Smooth muscle cell (in vitro differentiated cells): ENCODE measurements at regions not wholly inside any gene's neighbourhood (a gene's known extent, or its start where the extent isn't known, plus 50 kb on each side); places are given as distances from the start of the nearest gene placed in this dataset.

Experiments
- DNase-seq: peaks from one replicate; lab custom pipeline; 2025; ENCODE audit not compliant: unreplicated experiment; lab: John Stamatoyannopoulos, UW
- H2AFZ ChIP-seq: fragments of 200-600 bp; sonication (generic); 2 replicates; pipeline ENCODE4 v1.6.0; 2016; ENCODE audit warnings: antibody characterized with exemption, low read depth, mild to moderate bottlenecking
- H3F3A ChIP-seq: fragments of 200-600 bp; sonication (generic); 2 replicates; pipeline ENCODE4 v1.6.0; 2017; ENCODE audit warnings: antibody characterized with exemption, low read depth
- H3K27ac ChIP-seq: fragments of 200-600 bp; sonication (generic); 2 replicates; pipeline ENCODE4 v1.5.1; 2016; ENCODE audit warnings: low read depth, mild to moderate bottlenecking
- H3K27me3 ChIP-seq: fragments of 200-600 bp; sonication (generic); 2 replicates; pipeline ENCODE4 v1.6.1; 2016; ENCODE audit warnings: low read depth, mild to moderate bottlenecking
- H3K36me3 ChIP-seq: fragments of 200-600 bp; sonication (generic); 2 replicates; pipeline ENCODE4 v1.5.1; 2016; ENCODE audit warnings: low read depth
- H3K4me1 ChIP-seq: fragments of 200-600 bp; sonication (generic); 2 replicates; pipeline ENCODE4 v1.5.1; 2016; ENCODE audit warnings: low read depth
- H3K4me2 ChIP-seq: fragments of 200-600 bp; sonication (generic); 2 replicates; pipeline ENCODE4 v1.6.0; 2016; ENCODE audit warnings: mild to moderate bottlenecking
- H3K4me3 ChIP-seq: fragments of 200-600 bp; sonication (generic); 2 replicates; pipeline ENCODE4 v1.5.1; 2016; ENCODE audit warnings: mild to moderate bottlenecking
- H3K79me2 ChIP-seq: fragments of 200-600 bp; sonication (generic); 2 replicates; pipeline ENCODE4 v1.6.0; 2016; ENCODE audit warnings: low read depth, mild to moderate bottlenecking
- H3K9ac ChIP-seq: fragments of 200-600 bp; sonication (generic); 2 replicates; pipeline ENCODE4 v1.6.0; 2016; ENCODE audit warnings: low read depth
- H3K9me3 ChIP-seq: fragments of 200-600 bp; sonication (generic); replicated peaks from 2 replicates; pipeline ENCODE4 v1.5.1; 2016; ENCODE audit warnings: low read depth
- H4K20me1 ChIP-seq: fragments of 200-600 bp; sonication (generic); 2 replicates; pipeline ENCODE4 v1.6.0; 2016; ENCODE audit warnings: low read depth
- CTCF ChIP-seq: fragments of 200-600 bp; sonication (generic); IDR thresholded peaks from 2 replicates; pipeline ENCODE4 v1.5.1; 2017; ENCODE audit warnings: borderline replicate concordance, mild to moderate bottlenecking, antibody characterized with exemption; ENCODE audit not compliant: insufficient read depth, poor library complexity, severe bottlenecking
- WGBS: methylation state at CpG from one replicate; pipeline ENCODE4 v1.1.7; 2016; ENCODE audit warnings: low lambda C conversion rate; 5-methylcytosine and 5-hydroxymethylcytosine counted together

- H3K4me3 ChIP-seq, result no peak overlapping the region
- H3K27me3 ChIP-seq, result no peaks in the 10 kb centered on the region
- TF ChIP-seq CTCF, result no peak
- no peak overlapping the region for H3K27ac ChIP-seq
- H3K79me2 ChIP-seq, result no peaks in the 10 kb centered on the region
- no peaks in the 10 kb centered on the region for H3K36me3 ChIP-seq
- H3K9ac ChIP-seq, result no peak overlapping the region
- DNase-seq, result no peak
- no peaks in the 10 kb centered on the region for H3K9me3 ChIP-seq
- H3F3A ChIP-seq, result no peaks in the 10 kb centered on the region
- H2AFZ ChIP-seq, result no peak overlapping the region
- H3K4me1 ChIP-seq, result no peaks in the 10 kb centered on the region
- no peaks in the 10 kb centered on the region for H4K20me1 ChIP-seq
- H3K4me2 ChIP-seq, result no peak overlapping the region
- WGBS, result 82% methylated on average over 5 of the region's 5 CpGs
Measured at GRCh38 chr5:6194906-6195612, 183.3 kb downstream of the MED10 start.

DNA sequence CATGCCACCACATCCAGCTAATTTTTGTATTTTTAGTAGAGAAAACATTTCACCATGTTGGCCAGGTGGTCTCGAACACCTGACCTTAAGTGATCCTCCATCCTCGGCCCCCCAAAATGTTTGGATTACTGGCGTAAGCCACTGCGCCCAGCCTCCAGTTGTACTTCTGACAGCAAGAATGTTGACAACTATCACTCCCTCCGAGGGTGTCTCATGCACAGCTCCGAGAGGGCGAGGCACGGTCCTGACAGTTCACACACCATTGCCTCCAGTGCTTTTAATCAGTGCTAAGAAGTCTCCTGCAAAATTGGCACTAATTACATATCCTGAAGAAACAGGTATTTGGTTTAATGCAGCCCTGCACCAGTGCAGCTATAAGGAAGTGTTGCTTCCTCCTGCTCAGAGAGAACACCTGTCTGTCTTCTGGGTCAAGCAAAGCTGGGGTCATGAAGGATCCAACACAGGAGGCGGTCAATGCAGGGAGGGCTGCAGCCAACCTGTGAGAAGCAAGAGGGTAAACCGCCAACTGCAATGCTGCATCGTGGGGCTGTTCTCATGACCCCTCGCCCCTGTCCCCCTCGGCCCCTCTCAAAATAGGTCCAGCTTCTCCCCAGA lies 184.0 kb downstream of the MED10 start:
- H3K9me3 ChIP-seq, result no peaks in the 10 kb centered on the region
- no peak overlapping the region for H3K4me3 ChIP-seq
- H3K4me2 ChIP-seq, result no peak overlapping the region
- H3K4me1 ChIP-seq, result no peaks in the 10 kb centered on the region
- H4K20me1 ChIP-seq, result no peaks in the 10 kb centered on the region
- DNase-seq, result no peak
- no peak overlapping the region for H2AFZ ChIP-seq
- WGBS, result 90% methylated on average over 11 of the region's 13 CpGs
- no peaks in the 10 kb centered on the region for H3K79me2 ChIP-seq
- H3K36me3 ChIP-seq, result no peaks in the 10 kb centered on the region
- no peak overlapping the region for H3K9ac ChIP-seq
- no peak overlapping the region for H3K27ac ChIP-seq
- no peaks in the 10 kb centered on the region for H3F3A ChIP-seq
- TF ChIP-seq CTCF, result no peak
- H3K27me3 ChIP-seq, result no peaks in the 10 kb centered on the region

- no peak for DNase-seq
- 60% methylated on average over 8 of the region's 8 CpGs for WGBS
- no peak overlapping the region for H3K4me2 ChIP-seq
Measured at GRCh38 chr5:6193310-6193709, 185.0 kb downstream of the MED10 start.

More at GRCh38 chr5:6193310-6193709, 185.0 kb downstream of the MED10 start:
- TF ChIP-seq CTCF, result no peak
- no peaks in the 10 kb centered on the region for H3K79me2 ChIP-seq
- no peaks in the 10 kb centered on the region for H3K4me1 ChIP-seq
- H3K36me3 ChIP-seq, result no peaks in the 10 kb centered on the region
- H3F3A ChIP-seq, result no peaks in the 10 kb centered on the region
- no peak overlapping the region for H2AFZ ChIP-seq
- H4K20me1 ChIP-seq, result no peaks in the 10 kb centered on the region
- no peak overlapping the region for H3K9ac ChIP-seq
- no peak overlapping the region for H3K4me3 ChIP-seq
- no peaks in the 10 kb centered on the region for H3K27me3 ChIP-seq
- no peak overlapping the region for H3K27ac ChIP-seq
- no peaks in the 10 kb centered on the region for H3K9me3 ChIP-seq
